GM23338 (cell line): ENCODE measurements at regions not wholly inside any gene's neighbourhood (a gene's known extent, or its start where the extent isn't known, plus 50 kb on each side); places are given as distances from the start of the nearest gene placed in this dataset.

Experiments used
- ATAC-seq: fragments of 200-7000 bp; cut with Tn5 transposase; 3 replicates; pipeline ENCODE4 v1.9.1; 2020
- DNase-seq: peaks from one replicate; pipeline ENCODE4 v3.0.0-alpha.2; 2015; ENCODE audit warnings: low spot score
- H2AFZ ChIP-seq: fragments of 200-600 bp; sonication (generic); 2 replicates; pipeline ENCODE4 v1.8.0; 2016; ENCODE audit warnings: antibody characterized with exemption, mild to moderate bottlenecking, moderate library complexity
- H3F3A ChIP-seq: fragments of 200-600 bp; sonication (generic); replicated peaks from 2 replicates; pipeline ENCODE4 v1.8.0; 2017; ENCODE audit warnings: antibody characterized with exemption, mixed run types, low read depth
- H3K27ac ChIP-seq: fragments of 200-600 bp; sonication (generic); 2 replicates; pipeline ENCODE4 v1.6.1; 2016; ENCODE audit warnings: low read depth
- H3K27me3 ChIP-seq: fragments of 200-600 bp; sonication (generic); 2 replicates; pipeline ENCODE4 v1.8.0; 2016; ENCODE audit warnings: mild to moderate bottlenecking, mixed run types, moderate library complexity; ENCODE audit not compliant: insufficient read depth
- H3K36me3 ChIP-seq: fragments of 200-600 bp; sonication (generic); 2 replicates; pipeline ENCODE4 v1.8.0; 2016; ENCODE audit warnings: mild to moderate bottlenecking; ENCODE audit not compliant: insufficient read depth
- H3K4me1 ChIP-seq: fragments of 200-600 bp; sonication (generic); 2 replicates; pipeline ENCODE4 v1.8.0; 2016; ENCODE audit warnings: mild to moderate bottlenecking, moderate library complexity; ENCODE audit not compliant: insufficient read depth
- H3K4me2 ChIP-seq: fragments of 200-600 bp; sonication (generic); 2 replicates; pipeline ENCODE4 v1.7.1; 2017; ENCODE audit warnings: mixed run types
- H3K4me3 ChIP-seq: fragments of 200-600 bp; sonication (generic); 2 replicates; pipeline ENCODE4 v1.6.1; 2016; ENCODE audit warnings: mixed run types
- H3K79me2 ChIP-seq: fragments of 200-600 bp; sonication (generic); replicated peaks from 2 replicates; pipeline ENCODE4 v1.8.0; 2017; ENCODE audit warnings: mild to moderate bottlenecking; ENCODE audit not compliant: insufficient read depth
- H3K9me2 ChIP-seq: fragments of 200-600 bp; sonication (generic); 2 replicates; pipeline ENCODE4 v1.8.0; 2017; ENCODE audit not compliant: insufficient read depth
- H4K20me1 ChIP-seq: fragments of 200-600 bp; sonication (generic); replicated peaks from 2 replicates; pipeline ENCODE4 v1.8.0; 2017; ENCODE audit warnings: mild to moderate bottlenecking; ENCODE audit not compliant: insufficient read depth
- H3K27ac Mint-ChIP-seq: 2 replicates; pipeline ENCODE4 v1.8.0; 2020; ENCODE audit warnings: inconsistent platforms, mild to moderate bottlenecking, moderate library complexity, mixed read lengths
- H3K27me3 Mint-ChIP-seq: 3 replicates; pipeline ENCODE4 v1.8.0; 2022; ENCODE audit warnings: low read depth, mild to moderate bottlenecking, moderate library complexity, mixed read lengths, inconsistent platforms; ENCODE audit not compliant: insufficient read depth, poor library complexity
- H3K36me3 Mint-ChIP-seq: 3 replicates; pipeline ENCODE4 v1.8.0; 2021; ENCODE audit warnings: low read depth, mild to moderate bottlenecking, inconsistent platforms, moderate library complexity, mixed read lengths
- H3K4me1 Mint-ChIP-seq: 3 replicates; pipeline ENCODE4 v1.8.0; 2020; ENCODE audit warnings: mild to moderate bottlenecking, inconsistent platforms, mixed read lengths
- H3K4me3 Mint-ChIP-seq: 3 replicates; pipeline ENCODE4 v1.8.0; 2021; ENCODE audit warnings: moderate library complexity, mild to moderate bottlenecking, inconsistent platforms, mixed read lengths
- H3K9me3 Mint-ChIP-seq: 3 replicates; pipeline ENCODE4 v1.8.0; 2020; ENCODE audit warnings: moderate library complexity, mild to moderate bottlenecking, inconsistent platforms, mixed read lengths
- CREB1 ChIP-seq: fragments of 250-450 bp; sonication (Bioruptor Pico); IDR thresholded peaks from 2 replicates; pipeline ENCODE4 v1.5.0; 2020; ENCODE audit warnings: low read depth, mild to moderate bottlenecking, moderate library complexity
- CTCF ChIP-seq, 2 experiments: fragments of 200-600 bp in 1 of 2; sonication (generic) in 1 of 2; conservative IDR thresholded peaks; 2 replicates each; pipeline versions ENCODE4 v1.5.1 to v1.6.1; 2016 to 2017; ENCODE audit warnings: antibody characterized with exemption in 2 of 2, low read depth in 2 of 2, mild to moderate bottlenecking in 2 of 2, moderate library complexity in 1 of 2
- ETS1 ChIP-seq: IDR thresholded peaks from 2 replicates; pipeline ENCODE4 v1.6.1; 2016; ENCODE audit warnings: antibody characterized with exemption
- EZH2 ChIP-seq: fragments of 200-600 bp; sonication (generic); IDR thresholded peaks from one replicate; pipeline ENCODE4 v1.8.0; 2017; ENCODE audit warnings: antibody characterized with exemption, mild to moderate bottlenecking, low read depth; ENCODE audit not compliant: unreplicated experiment
- EZH2phosphoT487 ChIP-seq: fragments of 200-600 bp; sonication (generic); IDR thresholded peaks from one replicate; pipeline ENCODE4 v1.8.1; 2018; ENCODE audit warnings: antibody characterized with exemption; ENCODE audit not compliant: unreplicated experiment
- JUNB ChIP-seq: IDR thresholded peaks from one replicate; pipeline ENCODE4 v1.6.1; 2016; ENCODE audit warnings: antibody characterized with exemption; ENCODE audit not compliant: unreplicated experiment
- NANOG ChIP-seq: IDR thresholded peaks from 2 replicates; pipeline ENCODE4 v1.6.1; 2016; ENCODE audit warnings: antibody characterized with exemption, borderline replicate concordance
- POLR2AphosphoS5 ChIP-seq: IDR thresholded peaks from 2 replicates; pipeline ENCODE4 v1.6.1; 2016; ENCODE audit warnings: antibody characterized with exemption, low read depth
- REST ChIP-seq: IDR thresholded peaks from one replicate; pipeline ENCODE4 v1.6.1; 2018; ENCODE audit warnings: antibody characterized with exemption; ENCODE audit not compliant: unreplicated experiment
- STAT1 ChIP-seq: IDR thresholded peaks from one replicate; pipeline ENCODE4 v1.6.1; 2016; ENCODE audit warnings: antibody characterized with exemption; ENCODE audit not compliant: unreplicated experiment
- ZNF114 ChIP-seq: fragments of 250-450 bp; sonication (Bioruptor Pico); IDR thresholded peaks from 2 replicates; pipeline ENCODE4 v1.5.0; 2020; ENCODE audit warnings: mild to moderate bottlenecking, moderate library complexity
- ZNF331 ChIP-seq: fragments of 250-450 bp; sonication (Bioruptor Pico); IDR thresholded peaks from 2 replicates; pipeline ENCODE4 v1.5.0; 2020; ENCODE audit warnings: low read depth, mild to moderate bottlenecking, moderate library complexity
- ZNF462 ChIP-seq: fragments of 250-450 bp; sonication (Bioruptor Pico); IDR thresholded peaks from 2 replicates; pipeline ENCODE4 v1.5.0; 2020; ENCODE audit warnings: mild to moderate bottlenecking, moderate library complexity

- Histone ChIP-seq H3K27ac (no peak overlapping the region), H2AFZ (no peak overlapping the region), H3K36me3 (no peaks in the 10 kb centered on the region), H4K20me1 (no peaks in the 10 kb centered on the region; the same call in 1 of the 2 replicates), H3K79me2 (no peaks in the 10 kb centered on the region), H3K9me2 (no peaks in the 10 kb centered on the region), H3K4me1 (peaks cover 9% of the 10 kb centered on the region), H3F3A (no peaks in the 10 kb centered on the region), H3K4me2 (no peak overlapping the region), H3K4me3 (no peak overlapping the region), H3K27me3 (0 out of 2 replicates have a peak, but pooled peaks cover 4% of the 10 kb centered on the region)
- Mint-ChIP-seq H3K36me3 (no peaks in the 10 kb centered on the region), H3K27me3 (peaks cover 4% of the 10 kb centered on the region), H3K9me3 (no peaks in the 10 kb centered on the region), H3K4me3 (no peak overlapping the region), H3K4me1 (peaks cover 17% of the 10 kb centered on the region), H3K27ac (no peak overlapping the region)
- DNase-seq (no peak), ATAC-seq (no peak)
- TF ChIP-seq ZNF114 (no peak), EZH2phosphoT487 (no peak), EZH2 (no peak), ZNF331 (CRISPR knock-in tag) (no peak), NANOG (no peak), ZNF462 (CRISPR knock-in tag) (no peak), ETS1 (no peak), CREB1 (no peak), JUNB (no peak), STAT1 (no peak), REST (no peak), POLR2AphosphoS5 (no peak), CTCF (conservative IDR thresholded peaks at IDR 0.05; ENCODE audit: low read depth in 2 of 2) (no peak)
Measured at GRCh38 chr12:13740149-13740545, 241.3 kb downstream of the GRIN2B start.
